K562 (cell line): ENCODE measurements at regions not wholly inside any gene's neighbourhood (a gene's known extent, or its start where the extent isn't known, plus 50 kb on each side); places are given as distances from the start of the nearest gene placed in this dataset.

ENCODE experiments used
- CBFA2T3 ChIP-seq: fragments of 450-650 bp; IDR thresholded peaks from 2 replicates; pipeline ENCODE4 v1.6.1; 2017
- CCAR2 ChIP-seq: fragments of 200-400 bp; formaldehyde crosslinking; IDR thresholded peaks from 2 replicates; pipeline ENCODE4 v1.6.1; 2017; ENCODE audit warnings: mild to moderate bottlenecking, low read depth, low read length
- HDAC8 ChIP-seq: fragments of 450-650 bp; IDR thresholded peaks from 2 replicates; pipeline ENCODE4 v1.6.1; 2016; ENCODE audit warnings: mild to moderate bottlenecking, missing genetic modification characterization, moderate library complexity, missing compliant biosample characterization
- NFIC ChIP-seq: fragments of 450-650 bp; IDR thresholded peaks from 2 replicates; pipeline ENCODE4 v1.6.1; 2017; ENCODE audit warnings: mild to moderate bottlenecking, inconsistent platforms
- POLR2AphosphoS5 ChIP-seq: IDR thresholded peaks from 2 replicates; pipeline ENCODE4 v1.6.1; 2011; ENCODE audit warnings: mild to moderate bottlenecking, low read depth, low read length, moderate library complexity; ENCODE audit not compliant: control insufficient read depth, insufficient read depth
- SMC3 ChIP-seq: conservative IDR thresholded peaks from 2 replicates; pipeline ENCODE4 v1.6.1; 2011; ENCODE audit warnings: low read depth, low read length, improper control_type of control experiment; ENCODE audit not compliant: insufficient read depth
- STAT5B ChIP-seq: fragments of 250-450 bp; sonication (Bioruptor Pico); IDR thresholded peaks from 2 replicates; pipeline ENCODE4 v1.8.0; 2021; ENCODE audit warnings: mild to moderate bottlenecking, inconsistent platforms
- ZNF766 ChIP-seq: fragments of 200-800 bp; sonication (Bioruptor generic); conservative IDR thresholded peaks from 2 replicates; pipeline ENCODE4 v1.6.1; 2016; ENCODE audit warnings: missing genetic modification characterization, missing compliant biosample characterization
- TF ChIP-seq, protein P1 (sequence below): conservative IDR thresholded peaks from 2 replicates; pipeline ENCODE4 v1.6.1; 2011; ENCODE audit warnings: low read depth, mild to moderate bottlenecking, low read length; ENCODE audit not compliant: control insufficient read depth
- TF ChIP-seq, protein P2 (sequence below), 2 experiments: fragments of 450-650 bp in 1 of 2; IDR thresholded peaks; 2 replicates each; pipeline ENCODE4 v1.6.1; 2011 to 2017; ENCODE audit warnings: low read depth in 2 of 2, antibody characterized with exemption in 1 of 2, borderline replicate concordance in 1 of 2, low read length in 1 of 2, mild to moderate bottlenecking in 1 of 2, mixed read lengths in 1 of 2; ENCODE audit not compliant: control insufficient read depth in 1 of 2

DNA sequence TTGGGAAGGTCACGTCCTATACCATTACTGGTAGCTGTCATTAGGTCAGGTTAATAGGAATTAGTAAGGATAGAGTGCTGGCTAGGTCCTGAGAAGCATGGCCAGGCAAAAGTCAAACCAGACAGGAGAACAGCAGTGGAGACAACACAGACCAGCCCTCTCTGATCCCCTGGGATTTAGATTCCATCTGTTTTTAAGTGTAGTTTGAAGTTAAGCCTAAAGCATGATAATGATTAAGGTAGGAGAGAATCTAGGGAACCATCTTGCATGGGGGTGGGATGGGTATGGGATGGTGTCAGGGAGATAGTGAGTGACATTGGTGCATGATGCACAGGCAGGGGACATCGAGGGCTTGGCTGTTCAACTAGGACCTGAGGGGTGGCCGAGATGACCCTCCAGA, 96.6 kb downstream of the MYCN start:
- TF ChIP-seq STAT5B (CRISPR knock-in tag) (no peak), POLR2AphosphoS5 (no peak), ZNF766 (CRISPR knock-in tag) (no peak), NFIC (no peak), CCAR2 (no peak), SMC3 (no peak), CBFA2T3 (no peak), HDAC8 (tag) (no peak)
- TF ChIP-seq, protein P1, sequence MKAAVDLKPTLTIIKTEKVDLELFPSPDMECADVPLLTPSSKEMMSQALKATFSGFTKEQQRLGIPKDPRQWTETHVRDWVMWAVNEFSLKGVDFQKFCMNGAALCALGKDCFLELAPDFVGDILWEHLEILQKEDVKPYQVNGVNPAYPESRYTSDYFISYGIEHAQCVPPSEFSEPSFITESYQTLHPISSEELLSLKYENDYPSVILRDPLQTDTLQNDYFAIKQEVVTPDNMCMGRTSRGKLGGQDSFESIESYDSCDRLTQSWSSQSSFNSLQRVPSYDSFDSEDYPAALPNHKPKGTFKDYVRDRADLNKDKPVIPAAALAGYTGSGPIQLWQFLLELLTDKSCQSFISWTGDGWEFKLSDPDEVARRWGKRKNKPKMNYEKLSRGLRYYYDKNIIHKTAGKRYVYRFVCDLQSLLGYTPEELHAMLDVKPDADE: no peak
- TF ChIP-seq, protein P2, sequence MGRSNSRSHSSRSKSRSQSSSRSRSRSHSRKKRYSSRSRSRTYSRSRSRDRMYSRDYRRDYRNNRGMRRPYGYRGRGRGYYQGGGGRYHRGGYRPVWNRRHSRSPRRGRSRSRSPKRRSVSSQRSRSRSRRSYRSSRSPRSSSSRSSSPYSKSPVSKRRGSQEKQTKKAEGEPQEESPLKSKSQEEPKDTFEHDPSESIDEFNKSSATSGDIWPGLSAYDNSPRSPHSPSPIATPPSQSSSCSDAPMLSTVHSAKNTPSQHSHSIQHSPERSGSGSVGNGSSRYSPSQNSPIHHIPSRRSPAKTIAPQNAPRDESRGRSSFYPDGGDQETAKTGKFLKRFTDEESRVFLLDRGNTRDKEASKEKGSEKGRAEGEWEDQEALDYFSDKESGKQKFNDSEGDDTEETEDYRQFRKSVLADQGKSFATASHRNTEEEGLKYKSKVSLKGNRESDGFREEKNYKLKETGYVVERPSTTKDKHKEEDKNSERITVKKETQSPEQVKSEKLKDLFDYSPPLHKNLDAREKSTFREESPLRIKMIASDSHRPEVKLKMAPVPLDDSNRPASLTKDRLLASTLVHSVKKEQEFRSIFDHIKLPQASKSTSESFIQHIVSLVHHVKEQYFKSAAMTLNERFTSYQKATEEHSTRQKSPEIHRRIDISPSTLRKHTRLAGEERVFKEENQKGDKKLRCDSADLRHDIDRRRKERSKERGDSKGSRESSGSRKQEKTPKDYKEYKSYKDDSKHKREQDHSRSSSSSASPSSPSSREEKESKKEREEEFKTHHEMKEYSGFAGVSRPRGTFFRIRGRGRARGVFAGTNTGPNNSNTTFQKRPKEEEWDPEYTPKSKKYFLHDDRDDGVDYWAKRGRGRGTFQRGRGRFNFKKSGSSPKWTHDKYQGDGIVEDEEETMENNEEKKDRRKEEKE (IDR thresholded peaks at IDR 0.05; ENCODE audit: borderline replicate concordance in 1 of 2, control insufficient read depth in 1 of 2, low read depth in 2 of 2, low read length in 1 of 2): no peak
